ENCODE measurements at regions not wholly inside any gene's neighbourhood (a gene's known extent, or its start where the extent isn't known, plus 50 kb on each side); places are given as distances from the start of the nearest gene placed in this dataset.
"Not testable (repeated sequence)": the region's sequence is repeated elsewhere in the genome, so short reads cannot be mapped to it uniquely, and the experiment has no call there.

- not testable (repeated sequence) for H3K4me3 ChIP-seq (ENCODE audit: low read depth in 1 of 5, low read length in 5 of 5); H3K9me3 ChIP-seq (ENCODE audit: control insufficient read depth in 5 of 5, low read length in 5 of 5); H3K27me3 ChIP-seq (ENCODE audit: control insufficient read depth in 5 of 5, insufficient read depth in 4 of 5, low read length in 5 of 5); H3K27ac ChIP-seq (ENCODE audit: low read depth, low read length); H3K9ac ChIP-seq (ENCODE audit: low read length in 5 of 5); H3K4me1 ChIP-seq (ENCODE audit: control insufficient read depth in 5 of 5, insufficient read depth in 5 of 5, low read length in 5 of 5); H3K36me3 ChIP-seq (ENCODE audit: control insufficient read depth in 5 of 5, insufficient read depth in 5 of 5, low read length in 5 of 5)
Observed at GRCh38 chr12:87421233-87421632, 608.0 kb downstream of the C12orf50 start.

- no peak overlapping the region for H3K27ac ChIP-seq (ENCODE audit: low read depth, low read length)
- H3K4me3 ChIP-seq (ENCODE audit: low read depth in 1 of 5, low read length in 5 of 5) = no peak overlapping the region
- H3K9ac ChIP-seq (ENCODE audit: low read length in 5 of 5) = no peak overlapping the region
- H3K27me3 ChIP-seq (ENCODE audit: control insufficient read depth in 5 of 5, insufficient read depth in 4 of 5, low read length in 5 of 5) = no peaks in the 10 kb centered on the region
- no peaks in the 10 kb centered on the region for H3K36me3 ChIP-seq (ENCODE audit: control insufficient read depth in 5 of 5, insufficient read depth in 5 of 5, low read length in 5 of 5)
- H3K4me1 ChIP-seq (ENCODE audit: control insufficient read depth in 5 of 5, insufficient read depth in 5 of 5, low read length in 5 of 5) = no peaks in the 10 kb centered on the region
- H3K9me3 ChIP-seq (ENCODE audit: control insufficient read depth in 5 of 5, low read length in 5 of 5) = peaks cover 0 to 10% (median 3%) of the 10 kb centered on the region in 5 donors
Observed at GRCh38 chr12:87413784-87414183, 615.4 kb downstream of the C12orf50 start.

GRCh38 chr12:87406926-87407325 is 622.3 kb downstream of the C12orf50 start:
- Histone ChIP-seq H3K27me3 (ENCODE audit: control insufficient read depth in 5 of 5, insufficient read depth in 4 of 5, low read length in 5 of 5) (no peaks in the 10 kb centered on the region), H3K4me3 (ENCODE audit: low read depth in 1 of 5, low read length in 5 of 5) (no peak overlapping the region), H3K9me3 (ENCODE audit: control insufficient read depth in 5 of 5, low read length in 5 of 5) (peaks cover 0 to 11% (median 3%) of the 10 kb centered on the region in 5 donors), H3K4me1 (ENCODE audit: control insufficient read depth in 5 of 5, insufficient read depth in 5 of 5, low read length in 5 of 5) (no peaks in the 10 kb centered on the region), H3K9ac (ENCODE audit: low read length in 5 of 5) (no peak overlapping the region), H3K27ac (ENCODE audit: low read depth, low read length) (no peak overlapping the region), H3K36me3 (ENCODE audit: control insufficient read depth in 5 of 5, insufficient read depth in 5 of 5, low read length in 5 of 5) (no peaks in the 10 kb centered on the region)

- H3K4me3 ChIP-seq (ENCODE audit: low read depth in 1 of 5, low read length in 5 of 5) = no peak overlapping the region
- no peaks in the 10 kb centered on the region for H3K36me3 ChIP-seq (ENCODE audit: control insufficient read depth in 5 of 5, insufficient read depth in 5 of 5, low read length in 5 of 5)
- H3K27ac ChIP-seq (ENCODE audit: low read depth, low read length) = no peak overlapping the region
Observed at GRCh38 chr12:87405918-87406317, 623.3 kb downstream of the C12orf50 start.

GRCh38 chr12:87394168-87394567 is 635.0 kb downstream of the C12orf50 start:
- H3K36me3 ChIP-seq (ENCODE audit: control insufficient read depth in 5 of 5, insufficient read depth in 5 of 5, low read length in 5 of 5); H3K4me1 ChIP-seq (ENCODE audit: control insufficient read depth in 5 of 5, insufficient read depth in 5 of 5, low read length in 5 of 5): not testable (repeated sequence)

More at GRCh38 chr12:87405918-87406317, 623.3 kb downstream of the C12orf50 start:
- Histone ChIP-seq H3K9ac (ENCODE audit: low read length in 5 of 5) (no peak overlapping the region), H3K9me3 (ENCODE audit: control insufficient read depth in 5 of 5, low read length in 5 of 5) (peaks cover 0 to 6% (median 3%) of the 10 kb centered on the region in 5 donors), H3K4me1 (ENCODE audit: control insufficient read depth in 5 of 5, insufficient read depth in 5 of 5, low read length in 5 of 5) (no peaks in the 10 kb centered on the region), H3K27me3 (ENCODE audit: control insufficient read depth in 5 of 5, insufficient read depth in 4 of 5, low read length in 5 of 5) (no peaks in the 10 kb centered on the region)

GRCh38 chr12:87388376-87388775 is 640.8 kb downstream of the C12orf50 start:
- Histone ChIP-seq H3K4me1 (ENCODE audit: control insufficient read depth in 5 of 5, insufficient read depth in 5 of 5, low read length in 5 of 5) (no peaks in the 10 kb centered on the region), H3K9me3 (ENCODE audit: control insufficient read depth in 5 of 5, low read length in 5 of 5) (no peaks in the 10 kb centered on the region), H3K36me3 (ENCODE audit: control insufficient read depth in 5 of 5, insufficient read depth in 5 of 5, low read length in 5 of 5) (no peaks in the 10 kb centered on the region), H3K27ac (ENCODE audit: low read depth, low read length) (no peak overlapping the region), H3K4me3 (ENCODE audit: low read depth in 1 of 5, low read length in 5 of 5) (no peak overlapping the region), H3K9ac (ENCODE audit: low read length in 5 of 5) (no peak overlapping the region), H3K27me3 (ENCODE audit: control insufficient read depth in 5 of 5, insufficient read depth in 4 of 5, low read length in 5 of 5) (no peaks in the 10 kb centered on the region)

More at GRCh38 chr12:87394168-87394567, 635.0 kb downstream of the C12orf50 start:
- H3K27me3 ChIP-seq (ENCODE audit: control insufficient read depth in 5 of 5, insufficient read depth in 4 of 5, low read length in 5 of 5); H3K9ac ChIP-seq (ENCODE audit: low read length in 5 of 5); H3K9me3 ChIP-seq (ENCODE audit: control insufficient read depth in 5 of 5, low read length in 5 of 5); H3K4me3 ChIP-seq (ENCODE audit: low read depth in 1 of 5, low read length in 5 of 5); H3K27ac ChIP-seq (ENCODE audit: low read depth, low read length): not testable (repeated sequence)

- Histone ChIP-seq H3K27me3 (ENCODE audit: control insufficient read depth in 5 of 5, insufficient read depth in 4 of 5, low read length in 5 of 5) (no peaks in the 10 kb centered on the region), H3K4me3 (ENCODE audit: low read depth in 1 of 5, low read length in 5 of 5) (no peak overlapping the region), H3K9me3 (ENCODE audit: control insufficient read depth in 5 of 5, low read length in 5 of 5) (no peaks in the 10 kb centered on the region), H3K27ac (ENCODE audit: low read depth, low read length) (no peak overlapping the region), H3K36me3 (ENCODE audit: control insufficient read depth in 5 of 5, insufficient read depth in 5 of 5, low read length in 5 of 5) (no peaks in the 10 kb centered on the region), H3K4me1 (ENCODE audit: control insufficient read depth in 5 of 5, insufficient read depth in 5 of 5, low read length in 5 of 5) (no peaks in the 10 kb centered on the region), H3K9ac (ENCODE audit: low read length in 5 of 5) (no peak overlapping the region)
Observed at GRCh38 chr12:87385322-87385721, 643.9 kb downstream of the C12orf50 start.

GRCh38 chr12:87384226-87384625 is 645.0 kb downstream of the C12orf50 start:
- no peaks in the 10 kb centered on the region for H3K9me3 ChIP-seq (ENCODE audit: control insufficient read depth in 5 of 5, low read length in 5 of 5)
- no peak overlapping the region for H3K9ac ChIP-seq (ENCODE audit: low read length in 5 of 5)
- H3K36me3 ChIP-seq (ENCODE audit: control insufficient read depth in 5 of 5, insufficient read depth in 5 of 5, low read length in 5 of 5) = no peaks in the 10 kb centered on the region
- no peak overlapping the region for H3K27ac ChIP-seq (ENCODE audit: low read depth, low read length)
- H3K4me3 ChIP-seq (ENCODE audit: low read depth in 1 of 5, low read length in 5 of 5) = no peak overlapping the region
- H3K4me1 ChIP-seq (ENCODE audit: control insufficient read depth in 5 of 5, insufficient read depth in 5 of 5, low read length in 5 of 5) = no peaks in the 10 kb centered on the region
- H3K27me3 ChIP-seq (ENCODE audit: control insufficient read depth in 5 of 5, insufficient read depth in 4 of 5, low read length in 5 of 5) = no peaks in the 10 kb centered on the region

- no peaks in the 10 kb centered on the region for H3K4me1 ChIP-seq (ENCODE audit: control insufficient read depth in 5 of 5, insufficient read depth in 5 of 5, low read length in 5 of 5)
- H3K36me3 ChIP-seq (ENCODE audit: control insufficient read depth in 5 of 5, insufficient read depth in 5 of 5, low read length in 5 of 5) = no peaks in the 10 kb centered on the region
- H3K9me3 ChIP-seq (ENCODE audit: control insufficient read depth in 5 of 5, low read length in 5 of 5) = no peaks in the 10 kb centered on the region
- no peaks in the 10 kb centered on the region for H3K27me3 ChIP-seq (ENCODE audit: control insufficient read depth in 5 of 5, insufficient read depth in 4 of 5, low read length in 5 of 5)
- H3K9ac ChIP-seq (ENCODE audit: low read length in 5 of 5) = no peak overlapping the region
- H3K4me3 ChIP-seq (ENCODE audit: low read depth in 1 of 5, low read length in 5 of 5) = no peak overlapping the region
- no peak overlapping the region for H3K27ac ChIP-seq (ENCODE audit: low read depth, low read length)
Observed at GRCh38 chr12:87383680-87384079, 645.5 kb downstream of the C12orf50 start.

- Histone ChIP-seq H3K4me1 (ENCODE audit: control insufficient read depth in 5 of 5, insufficient read depth in 5 of 5, low read length in 5 of 5) (no peaks in the 10 kb centered on the region), H3K9me3 (ENCODE audit: control insufficient read depth in 5 of 5, low read length in 5 of 5) (no peaks in the 10 kb centered on the region), H3K27ac (ENCODE audit: low read depth, low read length) (no peak overlapping the region)
Observed at GRCh38 chr12:87382959-87383566, 646.1 kb downstream of the C12orf50 start.

More at GRCh38 chr12:87382959-87383566, 646.1 kb downstream of the C12orf50 start:
- Histone ChIP-seq H3K36me3 (ENCODE audit: control insufficient read depth in 5 of 5, insufficient read depth in 5 of 5, low read length in 5 of 5) (no peaks in the 10 kb centered on the region), H3K4me3 (ENCODE audit: low read depth in 1 of 5, low read length in 5 of 5) (no peak overlapping the region), H3K9ac (ENCODE audit: low read length in 5 of 5) (no peak overlapping the region), H3K27me3 (ENCODE audit: control insufficient read depth in 5 of 5, insufficient read depth in 4 of 5, low read length in 5 of 5) (no peaks in the 10 kb centered on the region)
